ENCODE measurements at regions not wholly inside any gene's neighbourhood (a gene's known extent, or its start where the extent isn't known, plus 50 kb on each side); places are given as distances from the start of the nearest gene placed in this dataset.
"Not testable (repeated sequence)": the region's sequence is repeated elsewhere in the genome, so short reads cannot be mapped to it uniquely, and the experiment has no call there.

GRCh38 chr1:219066098-219066497 is 107.6 kb upstream of the LYPLAL1 start:
- DNase-seq = no peak

GRCh38 chr1:219066631-219067349 is 106.9 kb upstream of the LYPLAL1 start:
- DNase-seq = peak; percentile 42

GRCh38 chr1:219067350-219067712 is 106.3 kb upstream of the LYPLAL1 start:
- no peak for DNase-seq

GRCh38 chr1:219070395-219070794 is 103.3 kb upstream of the LYPLAL1 start:
- DNase-seq = not testable (repeated sequence)

GRCh38 chr1:219071209-219071608 is 102.5 kb upstream of the LYPLAL1 start:
- no peak for DNase-seq

- no peak for DNase-seq
Observed at GRCh38 chr1:219072329-219072728, 101.3 kb upstream of the LYPLAL1 start.

- no peak for DNase-seq
Observed at GRCh38 chr1:219074084-219074728, 99.5 kb upstream of the LYPLAL1 start.

- DNase-seq = peak; percentile 69
Observed at GRCh38 chr1:219075121-219075879, 98.4 kb upstream of the LYPLAL1 start.

GRCh38 chr1:219076326-219076937 is 97.2 kb upstream of the LYPLAL1 start:
- DNase-seq = no peak

GRCh38 chr1:219077767-219078166 is 95.9 kb upstream of the LYPLAL1 start:
- not testable (repeated sequence) for DNase-seq

- DNase-seq = no peak
Observed at GRCh38 chr1:219081943-219082925, 91.4 kb upstream of the LYPLAL1 start.

GRCh38 chr1:219083631-219084030 is 90.0 kb upstream of the LYPLAL1 start:
- DNase-seq = no peak

GRCh38 chr1:219085082-219085481 is 88.6 kb upstream of the LYPLAL1 start:
- DNase-seq = no peak

GRCh38 chr1:219085988-219086387 is 87.7 kb upstream of the LYPLAL1 start:
- no peak for DNase-seq

GRCh38 chr1:219086956-219087469 is 86.7 kb upstream of the LYPLAL1 start:
- no peak for DNase-seq

- DNase-seq = no peak
Observed at GRCh38 chr1:219088778-219089557, 84.7 kb upstream of the LYPLAL1 start.

- DNase-seq = no peak
Observed at GRCh38 chr1:219090607-219091006, 83.1 kb upstream of the LYPLAL1 start.

- DNase-seq = no peak
Observed at GRCh38 chr1:219092206-219092605, 81.5 kb upstream of the LYPLAL1 start.

- no peak for DNase-seq
Observed at GRCh38 chr1:219099307-219099706, 74.4 kb upstream of the LYPLAL1 start.

- no peak for DNase-seq
Observed at GRCh38 chr1:219100059-219100458, 73.6 kb upstream of the LYPLAL1 start.

- not testable (repeated sequence) for DNase-seq
Observed at GRCh38 chr1:219102466-219102865, 71.2 kb upstream of the LYPLAL1 start.
